ENCODE measurements at regions not wholly inside any gene's neighbourhood (a gene's known extent, or its start where the extent isn't known, plus 50 kb on each side); places are given as distances from the start of the nearest gene placed in this dataset.

DNA sequence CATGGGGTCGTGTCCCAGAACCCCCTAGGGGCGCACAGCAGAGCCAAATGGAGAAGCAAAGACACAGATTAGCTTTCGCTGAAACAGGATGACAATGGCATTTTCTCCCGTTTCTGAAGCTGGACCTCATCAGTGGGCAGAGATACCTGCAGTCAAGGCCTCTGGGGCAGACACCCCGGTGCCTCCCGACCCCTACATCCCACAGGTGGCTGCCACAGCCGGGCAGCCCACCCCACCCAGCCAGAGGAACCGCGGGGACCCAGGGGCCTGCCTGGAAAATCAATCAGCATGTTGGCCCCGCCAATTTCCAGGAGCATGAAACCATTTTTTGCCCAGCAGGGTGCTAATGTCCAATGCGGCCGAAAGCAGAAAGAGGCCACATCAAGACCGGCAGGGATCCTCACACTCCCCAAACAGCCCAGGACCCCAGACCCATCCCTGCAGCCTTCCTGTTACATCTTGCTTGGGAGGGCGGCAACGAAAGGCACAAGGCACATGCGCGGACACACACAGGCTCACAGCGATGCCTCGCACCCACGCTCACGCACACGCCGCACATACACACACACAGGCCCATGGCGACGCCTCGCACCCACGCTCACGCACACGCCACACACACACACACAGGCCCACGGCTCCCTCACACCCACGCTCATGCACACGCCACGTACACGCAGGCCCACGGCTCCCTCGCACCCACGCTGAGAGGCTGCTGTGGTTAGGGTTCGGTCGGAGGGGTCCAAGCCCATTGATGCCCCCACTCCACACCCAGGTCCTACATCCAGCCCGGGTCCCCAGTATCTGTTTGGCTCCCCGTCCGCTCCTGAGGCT, 130.6 kb upstream of the NKX1-1 start:
- Mint-ChIP-seq H3K4me1 (ENCODE audit: low read depth) (peaks cover 11% of the 10 kb centered on the region), H3K27me3 (ENCODE audit: low read depth) (peaks cover 17% of the 10 kb centered on the region), H3K27ac (ENCODE audit: unreplicated experiment) (no peak overlapping the region), H3K36me3 (ENCODE audit: low read depth) (no peaks in the 10 kb centered on the region), H3K9me3 (ENCODE audit: low read depth) (no peaks in the 10 kb centered on the region), H3K4me3 (ENCODE audit: unreplicated experiment) (no peak overlapping the region)
- TF ChIP-seq, protein P1, sequence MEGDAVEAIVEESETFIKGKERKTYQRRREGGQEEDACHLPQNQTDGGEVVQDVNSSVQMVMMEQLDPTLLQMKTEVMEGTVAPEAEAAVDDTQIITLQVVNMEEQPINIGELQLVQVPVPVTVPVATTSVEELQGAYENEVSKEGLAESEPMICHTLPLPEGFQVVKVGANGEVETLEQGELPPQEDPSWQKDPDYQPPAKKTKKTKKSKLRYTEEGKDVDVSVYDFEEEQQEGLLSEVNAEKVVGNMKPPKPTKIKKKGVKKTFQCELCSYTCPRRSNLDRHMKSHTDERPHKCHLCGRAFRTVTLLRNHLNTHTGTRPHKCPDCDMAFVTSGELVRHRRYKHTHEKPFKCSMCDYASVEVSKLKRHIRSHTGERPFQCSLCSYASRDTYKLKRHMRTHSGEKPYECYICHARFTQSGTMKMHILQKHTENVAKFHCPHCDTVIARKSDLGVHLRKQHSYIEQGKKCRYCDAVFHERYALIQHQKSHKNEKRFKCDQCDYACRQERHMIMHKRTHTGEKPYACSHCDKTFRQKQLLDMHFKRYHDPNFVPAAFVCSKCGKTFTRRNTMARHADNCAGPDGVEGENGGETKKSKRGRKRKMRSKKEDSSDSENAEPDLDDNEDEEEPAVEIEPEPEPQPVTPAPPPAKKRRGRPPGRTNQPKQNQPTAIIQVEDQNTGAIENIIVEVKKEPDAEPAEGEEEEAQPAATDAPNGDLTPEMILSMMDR (IDR thresholded peaks at IDR 0.05): no peak
- DNase-seq (ENCODE audit: low spot score): peak; percentile 80

DNA sequence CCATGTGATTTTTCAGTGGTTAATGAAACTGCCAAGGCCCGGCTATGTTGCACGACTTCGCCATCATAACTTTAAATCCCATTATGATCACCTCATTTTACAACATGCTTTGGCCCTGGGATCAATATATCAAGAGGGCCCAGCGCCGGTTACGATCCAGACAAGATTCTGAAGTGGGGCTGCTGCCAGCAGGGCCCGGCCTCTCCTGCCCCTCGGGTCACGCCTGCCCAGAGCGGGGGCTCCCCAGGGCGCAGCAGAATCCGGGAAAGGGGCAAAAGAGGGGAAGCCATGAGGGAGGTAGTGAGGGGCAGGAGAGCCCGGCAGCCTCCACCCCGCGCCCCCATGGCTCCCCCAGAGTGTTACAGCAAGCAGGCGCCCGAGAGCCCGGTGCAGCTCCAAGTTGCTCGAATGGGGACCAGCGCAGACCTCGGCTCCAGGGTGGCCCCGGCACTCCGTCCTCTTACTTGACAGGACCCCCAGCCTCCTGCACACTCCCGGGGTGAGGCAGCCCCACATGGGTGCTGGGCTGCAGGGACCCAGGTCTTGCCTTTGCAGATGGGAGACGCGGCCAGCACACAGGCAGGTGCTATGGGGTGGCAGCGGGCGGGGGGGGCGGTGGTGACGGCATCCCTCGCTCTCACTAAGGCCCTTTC, 129.8 kb upstream of the NKX1-1 start:
- H3K27me3 Mint-ChIP-seq (ENCODE audit: low read depth): peaks cover 20% of the 10 kb centered on the region
- no peak overlapping the region for H3K27ac Mint-ChIP-seq (ENCODE audit: unreplicated experiment)
- TF ChIP-seq, protein P1 (IDR thresholded peaks at IDR 0.05): no peak
- no peaks in the 10 kb centered on the region for H3K9me3 Mint-ChIP-seq (ENCODE audit: low read depth)
- H3K4me1 Mint-ChIP-seq (ENCODE audit: low read depth): peaks cover 4% of the 10 kb centered on the region
- no peaks in the 10 kb centered on the region for H3K36me3 Mint-ChIP-seq (ENCODE audit: low read depth)
- peak; percentile 91 for DNase-seq (ENCODE audit: low spot score)
- no peak overlapping the region for H3K4me3 Mint-ChIP-seq (ENCODE audit: unreplicated experiment)

DNA sequence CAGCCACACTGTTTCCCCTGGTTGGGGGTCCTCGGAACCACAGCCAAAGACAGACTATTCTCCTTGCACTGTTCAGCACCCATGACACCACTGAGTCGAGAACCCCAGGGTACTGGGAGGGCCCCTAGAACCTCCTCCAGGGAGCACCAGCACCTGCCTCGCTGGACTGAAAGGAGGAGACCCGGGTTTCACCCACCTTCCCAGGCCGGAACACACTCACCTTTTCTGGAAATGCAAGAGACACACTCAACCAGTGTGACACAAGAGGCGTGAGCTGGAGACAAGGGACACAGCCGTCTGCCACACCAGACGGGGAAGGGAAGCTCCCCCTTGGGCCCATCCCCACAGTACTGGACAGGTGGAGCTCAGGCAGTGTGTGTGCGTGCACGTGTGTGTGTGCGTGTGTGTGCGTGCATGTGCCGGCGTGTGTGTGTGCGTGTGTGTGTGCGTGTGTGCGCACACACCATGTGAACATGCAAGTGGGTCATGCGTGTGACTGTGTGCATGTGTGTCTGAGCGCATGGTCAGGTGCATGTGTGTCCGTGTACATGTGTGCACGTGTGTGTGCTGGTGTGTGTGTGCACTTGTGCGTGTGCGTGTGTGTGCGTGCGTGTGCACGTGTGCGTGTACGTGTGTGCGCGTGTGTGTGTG, 128.8 kb upstream of the NKX1-1 start:
- peak; percentile 59 for DNase-seq (ENCODE audit: low spot score)
- Mint-ChIP-seq H3K36me3 (ENCODE audit: low read depth) (no peaks in the 10 kb centered on the region), H3K9me3 (ENCODE audit: low read depth) (no peaks in the 10 kb centered on the region), H3K27me3 (ENCODE audit: low read depth) (peaks cover 26% of the 10 kb centered on the region), H3K4me1 (ENCODE audit: low read depth) (no peaks in the 10 kb centered on the region), H3K4me3 (ENCODE audit: unreplicated experiment) (no peak overlapping the region), H3K27ac (ENCODE audit: unreplicated experiment) (no peak overlapping the region)
- TF ChIP-seq, protein P1 (IDR thresholded peaks at IDR 0.05): no peak

DNA sequence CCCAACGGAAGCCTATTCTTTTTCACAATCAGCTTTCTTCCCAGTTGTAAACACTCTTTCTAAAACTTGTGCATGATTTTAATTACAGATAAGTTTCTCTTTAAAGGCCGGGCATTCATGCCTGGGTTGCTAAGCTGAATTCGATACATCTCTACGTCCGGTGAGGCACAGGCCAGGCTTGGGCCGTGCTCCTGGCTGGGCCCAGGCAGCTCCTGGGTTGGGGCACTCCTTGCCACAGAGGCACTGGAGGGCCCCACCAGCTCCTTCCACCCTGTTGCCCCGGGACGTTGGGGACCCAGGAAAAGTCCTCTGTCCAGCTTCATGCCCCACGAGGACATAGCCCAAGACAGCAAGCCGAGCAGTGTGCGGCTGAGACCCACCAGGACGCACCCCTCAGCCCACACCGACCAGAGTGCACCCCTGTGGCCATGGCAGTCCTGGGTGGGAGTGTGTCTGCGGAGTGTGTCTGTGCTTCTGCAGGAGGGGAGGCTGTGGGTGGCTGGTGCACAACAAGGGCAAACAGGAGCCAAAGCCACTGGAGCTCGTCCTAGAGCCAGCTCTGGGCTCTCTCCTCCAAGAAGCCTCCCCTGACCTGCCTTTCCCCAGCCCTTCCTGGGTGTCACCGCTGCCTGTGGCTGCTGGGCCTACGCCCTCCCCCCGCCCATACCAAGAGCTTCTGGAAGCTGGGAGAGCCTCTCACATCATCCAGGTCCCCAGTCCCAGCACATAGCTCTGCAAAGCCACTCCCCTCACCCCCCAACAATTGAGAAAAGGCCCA, 128.0 kb upstream of the NKX1-1 start:
- no peak overlapping the region for H3K27ac Mint-ChIP-seq (ENCODE audit: unreplicated experiment)
- H3K4me3 Mint-ChIP-seq (ENCODE audit: unreplicated experiment): no peak overlapping the region
- no peaks in the 10 kb centered on the region for H3K9me3 Mint-ChIP-seq (ENCODE audit: low read depth)
- H3K27me3 Mint-ChIP-seq (ENCODE audit: low read depth): peaks cover 33% of the 10 kb centered on the region
- H3K36me3 Mint-ChIP-seq (ENCODE audit: low read depth): no peaks in the 10 kb centered on the region
- H3K4me1 Mint-ChIP-seq (ENCODE audit: low read depth): no peaks in the 10 kb centered on the region
- peak; percentile 61 for DNase-seq (ENCODE audit: low spot score)
- TF ChIP-seq, protein P1 (IDR thresholded peaks at IDR 0.05): no peak
